ENCODE measurements at regions not wholly inside any gene's neighbourhood (a gene's known extent, or its start where the extent isn't known, plus 50 kb on each side); places are given as distances from the start of the nearest gene placed in this dataset.

- no peak for DNase-seq (ENCODE audit: low read depth)
These were observed 305.7 kb upstream of the NRIP1 start for GRCh38 chr21:15370462-15370975.

- no peak for DNase-seq (ENCODE audit: low read depth)
These were observed 309.1 kb upstream of the NRIP1 start for GRCh38 chr21:15373941-15374340.

GRCh38 chr21:15379776-15380175 is 315.0 kb upstream of the NRIP1 start:
- no peak for DNase-seq (ENCODE audit: low read depth)

GRCh38 chr21:15383588-15383987 is 318.8 kb upstream of the NRIP1 start:
- DNase-seq (ENCODE audit: low read depth), result no peak

- no peak for DNase-seq (ENCODE audit: low read depth)
These were observed 325.2 kb upstream of the NRIP1 start for GRCh38 chr21:15390049-15390448.

- DNase-seq (ENCODE audit: low read depth), result no peak
These were observed 332.5 kb upstream of the NRIP1 start for GRCh38 chr21:15397258-15397657.

GRCh38 chr21:15400905-15401304 is 328.9 kb upstream of the USP25 start:
- no peak for DNase-seq (ENCODE audit: low read depth)

GRCh38 chr21:15401331-15401730 is 328.5 kb upstream of the USP25 start:
- no peak for DNase-seq (ENCODE audit: low read depth)

GRCh38 chr21:15405214-15405613 is 324.6 kb upstream of the USP25 start:
- DNase-seq (ENCODE audit: low read depth), result no peak

- no peak for DNase-seq (ENCODE audit: low read depth)
These were observed 323.0 kb upstream of the USP25 start for GRCh38 chr21:15406791-15407190.

- DNase-seq (ENCODE audit: low read depth), result no peak
These were observed 322.2 kb upstream of the USP25 start for GRCh38 chr21:15407585-15407984.

GRCh38 chr21:15408089-15408488 is 321.7 kb upstream of the USP25 start:
- no peak for DNase-seq (ENCODE audit: low read depth)

GRCh38 chr21:15409031-15409430 is 320.8 kb upstream of the USP25 start:
- DNase-seq (ENCODE audit: low read depth), result no peak

- no peak for DNase-seq (ENCODE audit: low read depth)
These were observed 318.9 kb upstream of the USP25 start for GRCh38 chr21:15410853-15411252.

GRCh38 chr21:15414057-15414456 is 315.7 kb upstream of the USP25 start:
- no peak for DNase-seq (ENCODE audit: low read depth)

- no peak for DNase-seq (ENCODE audit: low read depth)
These were observed 314.1 kb upstream of the USP25 start for GRCh38 chr21:15415541-15416261.

- no peak for DNase-seq (ENCODE audit: low read depth)
These were observed 308.3 kb upstream of the USP25 start for GRCh38 chr21:15421441-15421881.

- DNase-seq (ENCODE audit: low read depth), result no peak
These were observed 307.8 kb upstream of the USP25 start for GRCh38 chr21:15421947-15422346.

- DNase-seq (ENCODE audit: low read depth), result no peak
These were observed 307.0 kb upstream of the USP25 start for GRCh38 chr21:15422783-15423182.

GRCh38 chr21:15423676-15424445 is 305.9 kb upstream of the USP25 start:
- no peak for DNase-seq (ENCODE audit: low read depth)

- DNase-seq (ENCODE audit: low read depth), result no peak
These were observed 304.7 kb upstream of the USP25 start for GRCh38 chr21:15425049-15425448.

GRCh38 chr21:15430023-15430422 is 299.8 kb upstream of the USP25 start:
- no peak for DNase-seq (ENCODE audit: low read depth)

GRCh38 chr21:15430577-15430976 is 299.2 kb upstream of the USP25 start:
- DNase-seq (ENCODE audit: low read depth), result peak; percentile 39
